ENCODE measurements at regions not wholly inside any gene's neighbourhood (a gene's known extent, or its start where the extent isn't known, plus 50 kb on each side); places are given as distances from the start of the nearest gene placed in this dataset.

GRCh38 chr17:13204607-13205237, 186.9 kb upstream of the ELAC2 start:
- H3K36me3 ChIP-seq (ENCODE audit: control insufficient read depth in 2 of 2, insufficient read depth in 2 of 2, low read length in 1 of 2): no peaks in the 10 kb centered on the region
- H3K27ac ChIP-seq (ENCODE audit: low read depth in 1 of 2, low read length in 1 of 2): no peak overlapping the region
- H3K4me3 ChIP-seq (ENCODE audit: low read length in 2 of 2): no peak overlapping the region
- H3K9me3 ChIP-seq (ENCODE audit: control insufficient read depth in 2 of 2, insufficient read depth in 1 of 2, low read length in 1 of 2): no peaks in the 10 kb centered on the region
- no peaks in the 10 kb centered on the region for H3K4me1 ChIP-seq (ENCODE audit: control insufficient read depth in 2 of 2, insufficient read depth in 2 of 2, low read length in 2 of 2)
- H3K27me3 ChIP-seq (ENCODE audit: control insufficient read depth in 2 of 2, insufficient read depth in 1 of 2, low read length in 1 of 2): no peaks in the 10 kb centered on the region
- no peak for DNase-seq (ENCODE audit: low read depth in 6 of 9, low spot score in 9 of 9)
- WGBS: 79% methylated on average over 8 of the region's 8 CpGs

GRCh38 chr17:13202835-13203234, 185.0 kb upstream of the ELAC2 start:
- no peaks in the 10 kb centered on the region for H3K9me3 ChIP-seq (ENCODE audit: control insufficient read depth in 2 of 2, insufficient read depth in 1 of 2, low read length in 1 of 2)
- H3K27ac ChIP-seq (ENCODE audit: low read depth in 1 of 2, low read length in 1 of 2): no peak overlapping the region
- DNase-seq (ENCODE audit: low read depth in 6 of 9, low spot score in 9 of 9): no peak
- no peaks in the 10 kb centered on the region for H3K27me3 ChIP-seq (ENCODE audit: control insufficient read depth in 2 of 2, insufficient read depth in 1 of 2, low read length in 1 of 2)
- WGBS: 98% methylated on average over 2 of the region's 2 CpGs
- H3K4me1 ChIP-seq (ENCODE audit: control insufficient read depth in 2 of 2, insufficient read depth in 2 of 2, low read length in 2 of 2): no peaks in the 10 kb centered on the region
- no peaks in the 10 kb centered on the region for H3K36me3 ChIP-seq (ENCODE audit: control insufficient read depth in 2 of 2, insufficient read depth in 2 of 2, low read length in 1 of 2)
- H3K4me3 ChIP-seq (ENCODE audit: low read length in 2 of 2): no peak overlapping the region

GRCh38 chr17:13200671-13201070, 182.8 kb upstream of the ELAC2 start:
- Histone ChIP-seq H3K27ac (ENCODE audit: low read depth in 1 of 2, low read length in 1 of 2) (no peak overlapping the region), H3K4me1 (ENCODE audit: control insufficient read depth in 2 of 2, insufficient read depth in 2 of 2, low read length in 2 of 2) (no peaks in the 10 kb centered on the region), H3K4me3 (ENCODE audit: low read length in 2 of 2) (no peak overlapping the region), H3K9me3 (ENCODE audit: control insufficient read depth in 2 of 2, insufficient read depth in 1 of 2, low read length in 1 of 2) (no peaks in the 10 kb centered on the region), H3K27me3 (ENCODE audit: control insufficient read depth in 2 of 2, insufficient read depth in 1 of 2, low read length in 1 of 2) (no peaks in the 10 kb centered on the region), H3K36me3 (ENCODE audit: control insufficient read depth in 2 of 2, insufficient read depth in 2 of 2, low read length in 1 of 2) (no peaks in the 10 kb centered on the region)
- WGBS: 67% methylated on average over 1 of the region's 1 CpG
- DNase-seq (ENCODE audit: low read depth in 6 of 9, low spot score in 9 of 9): no peak

- Histone ChIP-seq H3K36me3 (ENCODE audit: control insufficient read depth in 2 of 2, insufficient read depth in 2 of 2, low read length in 1 of 2) (no peaks in the 10 kb centered on the region), H3K4me1 (ENCODE audit: control insufficient read depth in 2 of 2, insufficient read depth in 2 of 2, low read length in 2 of 2) (no peaks in the 10 kb centered on the region), H3K9me3 (ENCODE audit: control insufficient read depth in 2 of 2, insufficient read depth in 1 of 2, low read length in 1 of 2) (no peaks in the 10 kb centered on the region), H3K27me3 (ENCODE audit: control insufficient read depth in 2 of 2, insufficient read depth in 1 of 2, low read length in 1 of 2) (no peaks in the 10 kb centered on the region), H3K27ac (ENCODE audit: low read depth in 1 of 2, low read length in 1 of 2) (no peak overlapping the region), H3K4me3 (ENCODE audit: low read length in 2 of 2) (no peak overlapping the region)
- no peak for DNase-seq (ENCODE audit: low read depth in 6 of 9, low spot score in 9 of 9)
Observed at GRCh38 chr17:13199425-13199824, 181.6 kb upstream of the ELAC2 start.

DNA sequence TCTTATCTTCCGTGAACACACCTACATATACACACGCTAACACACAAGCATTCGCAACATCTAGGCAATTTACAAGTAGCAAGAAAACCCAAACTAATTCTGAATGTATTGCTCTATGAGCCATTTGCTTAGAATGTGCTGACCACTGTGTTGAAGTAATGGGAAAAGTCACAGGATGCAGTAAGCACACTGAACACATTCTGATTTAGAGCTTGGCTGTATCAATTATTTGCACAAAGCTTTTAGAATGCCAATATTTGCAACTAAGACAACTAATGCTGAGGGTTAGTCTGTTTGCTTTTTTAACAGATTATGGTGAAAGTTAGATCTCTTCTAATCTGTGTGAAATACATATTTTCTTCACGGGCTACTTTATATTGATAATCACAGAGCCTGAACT, 179.8 kb upstream of the ELAC2 start:
- H3K4me1 ChIP-seq (ENCODE audit: control insufficient read depth in 2 of 2, insufficient read depth in 2 of 2, low read length in 2 of 2): no peaks in the 10 kb centered on the region
- H3K36me3 ChIP-seq (ENCODE audit: control insufficient read depth in 2 of 2, insufficient read depth in 2 of 2, low read length in 1 of 2): no peaks in the 10 kb centered on the region
- WGBS: 98% methylated on average over 4 of the region's 4 CpGs
- H3K27ac ChIP-seq (ENCODE audit: low read depth in 1 of 2, low read length in 1 of 2): no peak overlapping the region
- no peak for DNase-seq (ENCODE audit: low read depth in 6 of 9, low spot score in 9 of 9)
- H3K9me3 ChIP-seq (ENCODE audit: control insufficient read depth in 2 of 2, insufficient read depth in 1 of 2, low read length in 1 of 2): no peaks in the 10 kb centered on the region
- H3K27me3 ChIP-seq (ENCODE audit: control insufficient read depth in 2 of 2, insufficient read depth in 1 of 2, low read length in 1 of 2): no peaks in the 10 kb centered on the region
- H3K4me3 ChIP-seq (ENCODE audit: low read length in 2 of 2): no peak overlapping the region

DNA sequence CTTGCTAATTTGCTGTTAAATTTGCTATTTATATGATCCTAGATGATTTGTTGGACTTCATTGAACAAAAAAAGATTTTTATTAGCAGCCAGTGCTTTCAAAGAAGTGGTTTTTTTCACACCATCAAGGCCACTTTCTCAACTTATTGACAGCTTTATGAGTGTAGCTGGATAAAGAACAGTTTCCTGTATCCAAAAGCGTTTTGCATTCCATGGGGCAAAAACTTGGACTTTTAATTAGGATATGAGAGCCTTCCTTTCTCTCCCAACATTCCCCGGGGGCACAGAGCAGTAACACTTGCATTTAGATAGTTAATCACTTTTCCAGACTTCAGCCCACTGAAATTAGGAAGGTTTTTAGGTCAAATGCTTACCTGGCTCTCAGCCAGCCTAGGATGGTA, 177.1 kb upstream of the ELAC2 start:
- Histone ChIP-seq H3K4me1 (ENCODE audit: control insufficient read depth in 2 of 2, insufficient read depth in 2 of 2, low read length in 2 of 2) (no peaks in the 10 kb centered on the region), H3K4me3 (ENCODE audit: low read length in 2 of 2) (no peak overlapping the region), H3K9me3 (ENCODE audit: control insufficient read depth in 2 of 2, insufficient read depth in 1 of 2, low read length in 1 of 2) (no peaks in the 10 kb centered on the region), H3K27me3 (ENCODE audit: control insufficient read depth in 2 of 2, insufficient read depth in 1 of 2, low read length in 1 of 2) (no peaks in the 10 kb centered on the region), H3K36me3 (ENCODE audit: control insufficient read depth in 2 of 2, insufficient read depth in 2 of 2, low read length in 1 of 2) (no peaks in the 10 kb centered on the region), H3K27ac (ENCODE audit: low read depth in 1 of 2, low read length in 1 of 2) (no peak overlapping the region)
- DNase-seq (ENCODE audit: low read depth in 6 of 9, low spot score in 9 of 9): no peak
- WGBS: 38% methylated on average over 2 of the region's 2 CpGs

DNA sequence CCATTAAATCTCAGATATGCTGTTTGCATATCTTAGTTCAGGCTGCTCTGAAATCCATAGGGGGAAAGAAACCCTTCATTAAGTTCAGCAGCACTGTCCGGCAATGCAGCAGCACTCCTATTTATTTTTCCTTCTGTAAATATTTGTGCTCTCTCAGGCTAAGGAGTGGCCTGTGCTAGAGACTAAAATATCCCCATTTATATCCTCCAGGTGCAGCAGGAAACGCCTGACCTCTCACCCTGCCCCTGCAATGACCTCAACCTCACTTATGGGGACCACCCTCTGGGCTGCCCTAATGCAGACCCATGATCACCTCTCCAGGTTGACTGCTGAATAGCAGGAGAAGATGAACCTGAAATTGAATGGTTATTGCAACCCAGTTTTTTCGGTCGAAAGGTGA, 165.0 kb upstream of the ELAC2 start:
- Histone ChIP-seq H3K36me3 (ENCODE audit: control insufficient read depth in 2 of 2, insufficient read depth in 2 of 2, low read length in 1 of 2) (no peaks in the 10 kb centered on the region), H3K9me3 (ENCODE audit: control insufficient read depth in 2 of 2, insufficient read depth in 1 of 2, low read length in 1 of 2) (no peaks in the 10 kb centered on the region), H3K27me3 (ENCODE audit: control insufficient read depth in 2 of 2, insufficient read depth in 1 of 2, low read length in 1 of 2) (no peaks in the 10 kb centered on the region), H3K27ac (ENCODE audit: low read depth in 1 of 2, low read length in 1 of 2) (no peak overlapping the region), H3K4me1 (ENCODE audit: control insufficient read depth in 2 of 2, insufficient read depth in 2 of 2, low read length in 2 of 2) (no peaks in the 10 kb centered on the region), H3K4me3 (ENCODE audit: low read length in 2 of 2) (no peak overlapping the region)
- 81% methylated on average over 4 of the region's 4 CpGs for WGBS
- DNase-seq (ENCODE audit: low read depth in 6 of 9, low spot score in 9 of 9): no peak

DNA sequence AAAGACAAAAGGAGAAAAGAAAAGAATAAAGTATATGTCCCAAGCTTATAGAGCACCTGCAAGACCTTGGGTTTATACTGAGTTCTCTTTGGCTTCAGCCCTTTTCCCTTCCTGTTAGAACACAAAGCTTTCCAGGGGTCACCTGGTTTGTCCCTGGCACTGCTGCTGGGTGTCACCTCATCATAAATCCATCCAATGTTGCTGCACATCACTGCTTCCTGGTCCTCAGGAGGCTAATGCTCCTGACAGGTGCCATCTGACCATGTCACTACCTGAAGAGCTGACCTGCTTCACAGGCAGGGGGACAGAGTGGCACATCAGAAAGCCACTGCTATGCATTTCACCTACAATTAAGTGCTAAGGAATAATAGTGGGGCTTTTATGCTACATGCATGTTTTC, 164.6 kb upstream of the ELAC2 start:
- Histone ChIP-seq H3K27me3 (ENCODE audit: control insufficient read depth in 2 of 2, insufficient read depth in 1 of 2, low read length in 1 of 2) (no peaks in the 10 kb centered on the region), H3K4me1 (ENCODE audit: control insufficient read depth in 2 of 2, insufficient read depth in 2 of 2, low read length in 2 of 2) (no peaks in the 10 kb centered on the region), H3K27ac (ENCODE audit: low read depth in 1 of 2, low read length in 1 of 2) (no peak overlapping the region), H3K4me3 (ENCODE audit: low read length in 2 of 2) (no peak overlapping the region), H3K36me3 (ENCODE audit: control insufficient read depth in 2 of 2, insufficient read depth in 2 of 2, low read length in 1 of 2) (no peaks in the 10 kb centered on the region), H3K9me3 (ENCODE audit: control insufficient read depth in 2 of 2, insufficient read depth in 1 of 2, low read length in 1 of 2) (no peaks in the 10 kb centered on the region)
- no peak for DNase-seq (ENCODE audit: low read depth in 6 of 9, low spot score in 9 of 9)

DNA sequence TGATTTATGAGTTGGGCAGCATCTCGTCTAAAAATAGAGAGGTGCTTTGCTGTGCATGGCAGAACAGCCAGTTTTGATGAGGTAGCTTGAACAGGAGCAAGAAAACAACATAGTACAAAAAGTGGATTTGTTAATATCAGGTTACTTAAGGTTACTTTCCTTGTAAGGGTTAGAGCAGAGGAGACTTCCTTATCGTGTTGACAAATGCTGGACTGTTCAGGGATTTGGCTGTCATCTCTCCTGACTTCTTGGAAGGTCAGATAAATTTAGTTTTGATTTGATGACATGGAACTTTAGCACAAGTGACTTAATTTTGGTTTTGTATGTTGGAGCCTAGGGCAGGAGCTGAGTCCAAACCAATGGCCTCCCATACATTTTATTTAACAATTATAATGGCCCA, 163.9 kb upstream of the ELAC2 start:
- 86% methylated on average over 2 of the region's 2 CpGs for WGBS
- Histone ChIP-seq H3K36me3 (ENCODE audit: control insufficient read depth in 2 of 2, insufficient read depth in 2 of 2, low read length in 1 of 2) (no peaks in the 10 kb centered on the region), H3K9me3 (ENCODE audit: control insufficient read depth in 2 of 2, insufficient read depth in 1 of 2, low read length in 1 of 2) (no peaks in the 10 kb centered on the region), H3K27ac (ENCODE audit: low read depth in 1 of 2, low read length in 1 of 2) (no peak overlapping the region), H3K4me1 (ENCODE audit: control insufficient read depth in 2 of 2, insufficient read depth in 2 of 2, low read length in 2 of 2) (no peaks in the 10 kb centered on the region), H3K27me3 (ENCODE audit: control insufficient read depth in 2 of 2, insufficient read depth in 1 of 2, low read length in 1 of 2) (no peaks in the 10 kb centered on the region), H3K4me3 (ENCODE audit: low read length in 2 of 2) (no peak overlapping the region)
- DNase-seq (ENCODE audit: low read depth in 6 of 9, low spot score in 9 of 9): no peak

DNA sequence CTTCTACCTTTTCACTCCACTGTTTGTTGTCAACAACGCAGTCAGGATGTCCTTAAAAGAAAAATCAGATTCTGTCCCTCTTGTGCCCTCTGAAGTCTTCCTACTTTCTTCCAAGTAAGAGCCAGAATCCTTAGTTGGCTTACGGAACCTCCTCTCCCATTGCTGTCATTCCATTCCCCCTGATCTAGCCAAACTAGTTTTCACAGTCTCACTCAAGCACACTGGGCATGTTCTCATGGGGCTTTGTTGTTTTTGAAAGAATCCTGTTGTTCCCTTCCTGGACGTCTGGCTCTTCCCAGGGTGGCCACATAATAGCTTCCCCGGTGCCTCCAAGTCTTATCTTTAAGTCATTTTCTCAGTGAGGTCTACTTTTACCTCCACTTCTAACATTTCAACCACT, 158.6 kb upstream of the ELAC2 start:
- 60% methylated on average over 4 of the region's 4 CpGs for WGBS
- Histone ChIP-seq H3K27ac (ENCODE audit: low read depth in 1 of 2, low read length in 1 of 2) (no peak overlapping the region), H3K4me3 (ENCODE audit: low read length in 2 of 2) (no peak overlapping the region), H3K9me3 (ENCODE audit: control insufficient read depth in 2 of 2, insufficient read depth in 1 of 2, low read length in 1 of 2) (peaks cover 0 to 3% of the 10 kb centered on the region in 2 donors), H3K27me3 (ENCODE audit: control insufficient read depth in 2 of 2, insufficient read depth in 1 of 2, low read length in 1 of 2) (no peaks in the 10 kb centered on the region), H3K4me1 (ENCODE audit: control insufficient read depth in 2 of 2, insufficient read depth in 2 of 2, low read length in 2 of 2) (no peaks in the 10 kb centered on the region), H3K36me3 (ENCODE audit: control insufficient read depth in 2 of 2, insufficient read depth in 2 of 2, low read length in 1 of 2) (no peaks in the 10 kb centered on the region)
- DNase-seq (ENCODE audit: low read depth in 6 of 9, low spot score in 9 of 9): no peak

Measured in thymus (tissue), 11 donors.